Breast epithelium (tissue), 4 donors: ENCODE measurements at regions not wholly inside any gene's neighbourhood (a gene's known extent, or its start where the extent isn't known, plus 50 kb on each side); places are given as distances from the start of the nearest gene placed in this dataset.

Experiments used
- DNase-seq, 2 donors: peaks; one replicate each; pipeline ENCODE4 v3.0.0-alpha.2; 2019; ENCODE audit warnings: low spot score in 2 of 2
- H3K27ac ChIP-seq, 2 donors: fragments of 200-600 bp; sonication (generic) in 1 of 2; one replicate each; pipeline ENCODE4 v1.5.1; 2016 to 2019; ENCODE audit warnings: mild to moderate bottlenecking in 1 of 2
- H3K27me3 ChIP-seq, 2 donors: fragments of 200-600 bp; sonication (generic) in 1 of 2; one replicate each; pipeline versions ENCODE4 v1.5.1 to v1.6.0; 2017 to 2019; ENCODE audit warnings: control low read depth in 1 of 2, mild to moderate bottlenecking in 1 of 2
- H3K36me3 ChIP-seq: fragments of 200-600 bp; one replicate; pipeline ENCODE4 v1.5.1; 2019
- H3K4me1 ChIP-seq, 2 donors: fragments of 200-600 bp; sonication (generic); one replicate each; pipeline ENCODE4 v1.5.1; 2016 to 2019; ENCODE audit warnings: control low read depth in 1 of 2
- H3K4me3 ChIP-seq, 3 donors: fragments of 200-600 bp; sonication (generic); 1 replicate in 2 of 3; 2 replicates in 1 of 3; pipeline ENCODE4 v1.5.1; 2016 to 2019; ENCODE audit warnings: mild to moderate bottlenecking in 3 of 3, moderate library complexity in 2 of 3
- H3K9me3 ChIP-seq, 2 donors: fragments of 200-600 bp; sonication (generic) in 1 of 2; one replicate each; pipeline ENCODE4 v1.5.1; 2016 to 2019; ENCODE audit warnings: control low read depth in 1 of 2
- POLR2A ChIP-seq: fragments of 450-650 bp; IDR thresholded peaks from one replicate; pipeline ENCODE4 v1.6.1; 2016; ENCODE audit warnings: antibody characterized with exemption, mild to moderate bottlenecking, moderate library complexity
- POLR2AphosphoS5 ChIP-seq, 3 donors: sonication (generic); formaldehyde crosslinking; IDR thresholded peaks; one replicate each; pipeline ENCODE4 v1.6.1; 2017; ENCODE audit warnings: antibody characterized with exemption in 3 of 3
- intact Hi-C: fragments of 100-400 bp; cut with DNase I; formaldehyde crosslinking; loops from one replicate; pipeline ENCODE4 v1.15.1; 2023; ENCODE audit warnings: low total_unique reads
- TF ChIP-seq, protein P1 (sequence below), 3 donors: fragments of 450-650 bp; IDR thresholded peaks; one replicate each; pipeline ENCODE4 v1.5.1; 2016 to 2017; ENCODE audit warnings: antibody characterized with exemption in 3 of 3, mild to moderate bottlenecking in 3 of 3, moderate library complexity in 3 of 3

DNA sequence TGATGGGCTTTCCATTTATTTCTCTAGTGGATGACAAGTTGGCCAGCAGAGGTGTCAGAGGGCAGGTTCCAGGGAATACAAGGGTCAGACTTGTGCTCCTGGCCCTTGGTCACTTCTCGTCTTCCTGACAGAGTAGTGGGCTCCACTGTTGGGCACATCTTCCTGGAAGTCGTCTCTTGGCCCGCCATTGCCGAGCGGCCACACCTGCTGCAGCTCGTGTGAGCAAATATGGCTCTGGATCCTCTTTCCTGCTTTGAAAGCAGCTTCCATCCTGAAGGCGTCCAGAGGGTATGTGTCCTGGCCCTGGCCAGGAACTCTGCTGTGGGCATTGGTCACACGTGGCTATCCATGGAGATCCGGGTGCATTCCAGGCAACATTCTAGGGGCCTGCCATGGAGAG lies 100.2 kb downstream of the SNRPN start:
- Histone ChIP-seq H3K4me1 (no peaks in the 10 kb centered on the region), H3K4me3 (peak overlapping the region in 1 of 3 donors; percentile 41), H3K27ac (no peak overlapping the region), H3K27me3 (no peaks in the 10 kb centered on the region), H3K36me3 (peaks cover 52% of the 10 kb centered on the region), H3K9me3 (peaks cover 100% of the 10 kb centered on the region in 2 donors)
- no peak for DNase-seq
- intact Hi-C loops, result loop anchor here (1.0 kb wide), 1 partner anchor 32 kb away; no protein-coding TSS in a partner anchor
- TF ChIP-seq, protein P1, sequence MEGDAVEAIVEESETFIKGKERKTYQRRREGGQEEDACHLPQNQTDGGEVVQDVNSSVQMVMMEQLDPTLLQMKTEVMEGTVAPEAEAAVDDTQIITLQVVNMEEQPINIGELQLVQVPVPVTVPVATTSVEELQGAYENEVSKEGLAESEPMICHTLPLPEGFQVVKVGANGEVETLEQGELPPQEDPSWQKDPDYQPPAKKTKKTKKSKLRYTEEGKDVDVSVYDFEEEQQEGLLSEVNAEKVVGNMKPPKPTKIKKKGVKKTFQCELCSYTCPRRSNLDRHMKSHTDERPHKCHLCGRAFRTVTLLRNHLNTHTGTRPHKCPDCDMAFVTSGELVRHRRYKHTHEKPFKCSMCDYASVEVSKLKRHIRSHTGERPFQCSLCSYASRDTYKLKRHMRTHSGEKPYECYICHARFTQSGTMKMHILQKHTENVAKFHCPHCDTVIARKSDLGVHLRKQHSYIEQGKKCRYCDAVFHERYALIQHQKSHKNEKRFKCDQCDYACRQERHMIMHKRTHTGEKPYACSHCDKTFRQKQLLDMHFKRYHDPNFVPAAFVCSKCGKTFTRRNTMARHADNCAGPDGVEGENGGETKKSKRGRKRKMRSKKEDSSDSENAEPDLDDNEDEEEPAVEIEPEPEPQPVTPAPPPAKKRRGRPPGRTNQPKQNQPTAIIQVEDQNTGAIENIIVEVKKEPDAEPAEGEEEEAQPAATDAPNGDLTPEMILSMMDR (IDR thresholded peaks at IDR 0.05), result no peak
- TF ChIP-seq POLR2A, result no peak
- no peak for TF ChIP-seq POLR2AphosphoS5 (IDR thresholded peaks at IDR 0.05)

- peak overlapping the region in 1 of 3 donors; percentile 41 for H3K4me3 ChIP-seq
- intact Hi-C loops, result loop anchor here (1.0 kb wide), 1 partner anchor 32 kb away; no protein-coding TSS in a partner anchor
- no peaks in the 10 kb centered on the region for H3K4me1 ChIP-seq
- TF ChIP-seq POLR2A (no peak), POLR2AphosphoS5 (IDR thresholded peaks at IDR 0.05) (no peak)
- TF ChIP-seq, protein P1 (IDR thresholded peaks at IDR 0.05), result no peak
- no peak overlapping the region for H3K27ac ChIP-seq
- H3K9me3 ChIP-seq, result peaks cover 100% of the 10 kb centered on the region in 2 donors
- no peaks in the 10 kb centered on the region for H3K27me3 ChIP-seq
- peaks cover 52% of the 10 kb centered on the region for H3K36me3 ChIP-seq
- no peak for DNase-seq
Observed at GRCh38 chr15:25055356-25056068, 100.7 kb downstream of the SNRPN start.

GRCh38 chr15:25056484-25057425 lies 102.0 kb downstream of the SNRPN start:
- peaks cover 63% of the 10 kb centered on the region for H3K36me3 ChIP-seq
- no peaks in the 10 kb centered on the region for H3K4me1 ChIP-seq
- DNase-seq, result peak in 1 of 2 donors; percentile 7
- H3K9me3 ChIP-seq, result peaks cover 100% of the 10 kb centered on the region in 2 donors
- H3K27ac ChIP-seq, result no peak overlapping the region
- no peaks in the 10 kb centered on the region for H3K27me3 ChIP-seq
- intact Hi-C loops, result no loop called here
- peak overlapping the region in 1 of 3 donors; percentile 41 for H3K4me3 ChIP-seq
- no peak for TF ChIP-seq POLR2AphosphoS5 (IDR thresholded peaks at IDR 0.05)

DNA sequence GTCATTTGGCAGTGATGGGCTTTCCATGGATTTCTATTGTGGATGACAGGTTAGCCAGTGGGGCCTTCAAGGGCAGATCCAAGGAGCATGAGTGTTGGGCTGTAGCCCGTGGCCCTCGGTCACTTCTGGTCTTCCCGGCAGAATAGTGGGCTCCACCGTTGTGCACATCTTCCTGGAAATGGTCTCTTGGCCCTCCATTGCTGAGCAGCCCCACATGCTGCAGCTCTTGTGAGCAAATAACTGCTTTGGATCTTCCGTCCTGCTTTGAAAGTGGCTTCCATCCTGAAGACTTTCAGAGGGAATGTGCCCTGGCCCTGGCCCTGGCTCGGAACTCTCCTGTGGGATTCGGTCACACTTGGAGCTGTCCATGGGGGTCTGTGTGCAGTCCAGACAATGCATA lies 102.8 kb downstream of the SNRPN start:
- H3K4me1 ChIP-seq, result no peaks in the 10 kb centered on the region
- TF ChIP-seq, protein P1 (IDR thresholded peaks at IDR 0.05), result no peak
- TF ChIP-seq POLR2A (no peak), POLR2AphosphoS5 (IDR thresholded peaks at IDR 0.05) (no peak)
- peak; percentile 7 to 20 for DNase-seq
- H3K27ac ChIP-seq, result no peak overlapping the region
- no peaks in the 10 kb centered on the region for H3K27me3 ChIP-seq
- peaks cover 100% of the 10 kb centered on the region in 2 donors for H3K9me3 ChIP-seq
- intact Hi-C loops, result no loop called here
- peaks cover 61% of the 10 kb centered on the region for H3K36me3 ChIP-seq
- H3K4me3 ChIP-seq, result no peak overlapping the region

DNA sequence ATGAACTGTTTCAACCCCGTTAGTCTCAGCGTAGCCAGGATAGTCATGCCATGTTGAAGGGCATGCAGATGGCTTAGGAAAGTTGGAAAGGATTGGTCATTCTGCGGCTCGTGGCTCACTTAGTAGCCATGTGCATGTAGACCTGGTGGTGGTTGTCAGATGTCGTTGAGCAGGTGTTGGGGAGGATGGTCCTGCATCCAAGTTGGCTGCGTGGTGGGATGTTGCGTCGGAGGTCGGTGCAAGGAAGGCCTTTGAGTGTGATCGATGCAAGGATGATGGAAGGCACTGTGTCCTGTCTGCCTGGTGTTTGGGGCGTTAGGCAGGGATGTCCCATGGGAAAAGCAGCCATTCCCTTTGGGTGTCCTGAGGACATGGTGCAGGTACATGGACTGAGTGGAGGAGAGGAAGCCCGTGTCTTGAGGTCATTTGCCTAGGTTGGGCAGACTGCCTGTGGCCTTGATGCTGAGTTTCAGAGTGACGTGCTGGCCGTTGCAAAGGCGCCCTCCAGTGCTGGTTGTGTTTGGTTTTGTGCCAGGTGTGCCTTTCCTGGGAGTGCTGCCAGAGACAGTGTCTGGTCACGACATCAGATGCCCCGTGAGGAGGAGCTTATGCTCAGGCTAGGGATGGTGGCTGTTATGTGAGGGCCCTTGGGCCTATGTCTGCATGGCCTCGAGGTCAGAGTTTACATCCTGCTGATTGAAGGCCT lies 103.4 kb downstream of the SNRPN start:
- Histone ChIP-seq H3K4me3 (peak overlapping the region in 1 of 3 donors; percentile 19), H3K4me1 (no peaks in the 10 kb centered on the region), H3K9me3 (peaks cover 100% of the 10 kb centered on the region in 2 donors), H3K36me3 (peaks cover 60% of the 10 kb centered on the region), H3K27ac (no peak overlapping the region), H3K27me3 (no peaks in the 10 kb centered on the region)
- no peak for TF ChIP-seq POLR2A
- TF ChIP-seq, protein P1 (IDR thresholded peaks at IDR 0.05), result no peak
- no peak for TF ChIP-seq POLR2AphosphoS5 (IDR thresholded peaks at IDR 0.05)
- intact Hi-C loops, result no loop called here
- DNase-seq, result peak; percentile 7 to 19
